T-helper 2 cell treated with Interferon-gamma antibody and Interleukin-4, amounts not matched to agents 100 ng/mL and 5 ng/mL, for 36 hours (primary cell): ENCODE measurements at regions not wholly inside any gene's neighbourhood (a gene's known extent, or its start where the extent isn't known, plus 50 kb on each side); places are given as distances from the start of the nearest gene placed in this dataset.
"Not testable (repeated sequence)": the region's sequence is repeated elsewhere in the genome, so short reads cannot be mapped to it uniquely, and the experiment has no call there.

ENCODE experiments used
- intact Hi-C: fragments of 100-400 bp; cut with micrococcal nuclease; formaldehyde crosslinking; loops from one replicate; pipeline ENCODE4 v1.15.1; 2023

- intact Hi-C loops, result not testable (repeated sequence)
Measured at GRCh38 chr15:20191508-20192125, 350.0 kb downstream of the GOLGA6L6 start.

GRCh38 chr15:20188611-20189010 lies 353.0 kb downstream of the GOLGA6L6 start:
- intact Hi-C loops, result not testable (repeated sequence)

GRCh38 chr15:20187370-20188355 lies 353.9 kb downstream of the GOLGA6L6 start:
- intact Hi-C loops, result not testable (repeated sequence)

- intact Hi-C loops, result not testable (repeated sequence)
Measured at GRCh38 chr15:20184879-20185278, 356.7 kb downstream of the GOLGA6L6 start.

- intact Hi-C loops, result not testable (repeated sequence)
Measured at GRCh38 chr15:20168221-20168620, 373.4 kb downstream of the GOLGA6L6 start.

- intact Hi-C loops, result not testable (repeated sequence)
Measured at GRCh38 chr15:20153528-20153927, 388.1 kb downstream of the GOLGA6L6 start.

GRCh38 chr15:20148679-20149078 lies 392.9 kb downstream of the GOLGA6L6 start:
- intact Hi-C loops, result not testable (repeated sequence)

GRCh38 chr15:20148008-20148407 lies 393.6 kb downstream of the GOLGA6L6 start:
- intact Hi-C loops, result not testable (repeated sequence)

GRCh38 chr15:20144333-20145036 lies 397.1 kb downstream of the GOLGA6L6 start:
- intact Hi-C loops, result not testable (repeated sequence)

GRCh38 chr15:20142906-20143305 lies 398.7 kb downstream of the GOLGA6L6 start:
- intact Hi-C loops, result not testable (repeated sequence)

GRCh38 chr15:20142410-20142809 lies 399.2 kb downstream of the GOLGA6L6 start:
- intact Hi-C loops, result not testable (repeated sequence)

- intact Hi-C loops, result not testable (repeated sequence)
Measured at GRCh38 chr15:20124668-20125067, 416.9 kb downstream of the GOLGA6L6 start.

- intact Hi-C loops, result no loop called here
Measured at GRCh38 chr15:20106026-20106425, 435.6 kb downstream of the GOLGA6L6 start.

GRCh38 chr15:20105011-20105990 lies 436.3 kb downstream of the GOLGA6L6 start:
- intact Hi-C loops, result not testable (repeated sequence)

- intact Hi-C loops, result not testable (repeated sequence)
Measured at GRCh38 chr15:20104551-20104950, 437.0 kb downstream of the GOLGA6L6 start.

GRCh38 chr15:20102862-20103261 lies 438.7 kb downstream of the GOLGA6L6 start:
- intact Hi-C loops, result not testable (repeated sequence)

- intact Hi-C loops, result not testable (repeated sequence)
Measured at GRCh38 chr15:20102209-20102608, 439.4 kb downstream of the GOLGA6L6 start.

GRCh38 chr15:20101281-20101680 lies 440.3 kb downstream of the GOLGA6L6 start:
- intact Hi-C loops, result not testable (repeated sequence)

GRCh38 chr15:20100604-20101270 lies 440.9 kb downstream of the GOLGA6L6 start:
- intact Hi-C loops, result not testable (repeated sequence)
